ENCODE measurements at regions not wholly inside any gene's neighbourhood (a gene's known extent, or its start where the extent isn't known, plus 50 kb on each side); places are given as distances from the start of the nearest gene placed in this dataset.

GRCh38 chr6:134493789-134494188, 175.9 kb upstream of the SGK1 start:
- H3K36me3 Mint-ChIP-seq (ENCODE audit: insufficient read depth, unreplicated experiment) = no peaks in the 10 kb centered on the region
- no TSS peak for BruUV-seq (replicated peaks)
- H3K27ac Mint-ChIP-seq (ENCODE audit: unreplicated experiment) = no peak overlapping the region
- TF ChIP-seq CTCF (IDR thresholded peaks at IDR 0.05; ENCODE audit: insufficient read depth in 1 of 2, low read depth in 1 of 2, low read length in 1 of 2, severe bottlenecking in 1 of 2, unreplicated experiment in 1 of 2) = no peak
- CTCF ChIA-PET = no interaction called here
- Histone ChIP-seq H3K9me3 (no peaks in the 10 kb centered on the region), H3K4me3 (ENCODE audit: low read depth, low read length) (no peak overlapping the region), H3K36me3 (ENCODE audit: control insufficient read depth, insufficient read depth, low read length) (no peaks in the 10 kb centered on the region), H3K27me3 (replicated peaks; ENCODE audit: control insufficient read depth, insufficient read depth, low read length) (no peaks in the 10 kb centered on the region), H3K4me1 (no peaks in the 10 kb centered on the region)
- no peak overlapping the region for H3K4me3 Mint-ChIP-seq (ENCODE audit: unreplicated experiment)
- no peak for DNase-seq
- no peaks in the 10 kb centered on the region for H3K9me3 Mint-ChIP-seq (ENCODE audit: unreplicated experiment)
- POLR2A ChIA-PET = no interaction called here
- no peaks in the 10 kb centered on the region for H3K27me3 Mint-ChIP-seq (ENCODE audit: insufficient read depth, unreplicated experiment)
- H3K4me1 Mint-ChIP-seq (ENCODE audit: low read depth, unreplicated experiment) = no peaks in the 10 kb centered on the region
- intact Hi-C loops (cut with micrococcal nuclease; ENCODE audit: unreplicated experiment) = no loop called here

- Mint-ChIP-seq H3K27me3 (ENCODE audit: insufficient read depth, unreplicated experiment) (no peaks in the 10 kb centered on the region), H3K4me3 (ENCODE audit: unreplicated experiment) (no peak overlapping the region), H3K36me3 (ENCODE audit: insufficient read depth, unreplicated experiment) (no peaks in the 10 kb centered on the region), H3K4me1 (ENCODE audit: low read depth, unreplicated experiment) (no peaks in the 10 kb centered on the region), H3K27ac (ENCODE audit: unreplicated experiment) (no peak overlapping the region), H3K9me3 (ENCODE audit: unreplicated experiment) (no peaks in the 10 kb centered on the region)
- ChIA-PET CTCF (no interaction called here), POLR2A (no interaction called here)
- H3K27me3 ChIP-seq (replicated peaks; ENCODE audit: control insufficient read depth, insufficient read depth, low read length) = no peaks in the 10 kb centered on the region
- BruUV-seq (replicated peaks) = no TSS peak
- intact Hi-C loops (cut with micrococcal nuclease; ENCODE audit: unreplicated experiment) = no loop called here
- H3K36me3 ChIP-seq (ENCODE audit: control insufficient read depth, insufficient read depth, low read length) = no peaks in the 10 kb centered on the region
- H3K4me1 ChIP-seq = no peaks in the 10 kb centered on the region
- TF ChIP-seq CTCF (IDR thresholded peaks at IDR 0.05; ENCODE audit: insufficient read depth in 1 of 2, low read depth in 1 of 2, low read length in 1 of 2, severe bottlenecking in 1 of 2, unreplicated experiment in 1 of 2) = no peak
- DNase-seq = no peak
- H3K4me3 ChIP-seq (ENCODE audit: low read depth, low read length) = no peak overlapping the region
- no peaks in the 10 kb centered on the region for H3K9me3 ChIP-seq
These were observed 173.6 kb upstream of the SGK1 start for GRCh38 chr6:134491477-134491876.

- Mint-ChIP-seq H3K9me3 (ENCODE audit: unreplicated experiment) (no peaks in the 10 kb centered on the region), H3K4me1 (ENCODE audit: low read depth, unreplicated experiment) (no peaks in the 10 kb centered on the region), H3K36me3 (ENCODE audit: insufficient read depth, unreplicated experiment) (no peaks in the 10 kb centered on the region), H3K4me3 (ENCODE audit: unreplicated experiment) (no peak overlapping the region), H3K27ac (ENCODE audit: unreplicated experiment) (no peak overlapping the region), H3K27me3 (ENCODE audit: insufficient read depth, unreplicated experiment) (no peaks in the 10 kb centered on the region)
- CTCF ChIA-PET = no interaction called here
- TF ChIP-seq CTCF (IDR thresholded peaks at IDR 0.05; ENCODE audit: insufficient read depth in 1 of 2, low read depth in 1 of 2, low read length in 1 of 2, severe bottlenecking in 1 of 2, unreplicated experiment in 1 of 2) = no peak
- no peak for DNase-seq
- H3K27me3 ChIP-seq (replicated peaks; ENCODE audit: control insufficient read depth, insufficient read depth, low read length) = no peaks in the 10 kb centered on the region
- intact Hi-C loops (cut with micrococcal nuclease; ENCODE audit: unreplicated experiment) = no loop called here
- H3K9me3 ChIP-seq = no peaks in the 10 kb centered on the region
- no peak overlapping the region for H3K4me3 ChIP-seq (ENCODE audit: low read depth, low read length)
- no peaks in the 10 kb centered on the region for H3K4me1 ChIP-seq
- no TSS peak for BruUV-seq (replicated peaks)
- POLR2A ChIA-PET = no interaction called here
- H3K36me3 ChIP-seq (ENCODE audit: control insufficient read depth, insufficient read depth, low read length) = no peaks in the 10 kb centered on the region
These were observed 164.8 kb upstream of the SGK1 start for GRCh38 chr6:134482593-134483270.

Measured in Caco-2 (cell line).